HCT116 (cell line): ENCODE measurements at regions not wholly inside any gene's neighbourhood (a gene's known extent, or its start where the extent isn't known, plus 50 kb on each side); places are given as distances from the start of the nearest gene placed in this dataset.

Experiments
- ATAC-seq: fragments of 200-7000 bp; cut with Tn5 transposase; 2 replicates; pipeline ENCODE4 v1.9.1; 2020; ENCODE audit warnings: mild to moderate bottlenecking, moderate library complexity
- BruUV-seq: library from RNA; stranded (reverse); fragments of 400-500 nt; replicated peaks from 2 replicates; lab custom pipeline; 2021; lab: Mats Ljungman, UMichigan
- CTCF ChIA-PET: fragments of 300-600 bp; sonication (Branson Sonifier 250); formaldehyde crosslinking; loops from one replicate; lab custom pipeline; 2021; ENCODE audit warnings: antibody characterized with exemption; lab: Charles Lee
- POLR2A ChIA-PET: fragments of 300-600, 350-600 bp; sonication (Branson Sonifier 250); formaldehyde crosslinking; loops from one replicate; lab custom pipeline; 2021; ENCODE audit warnings: antibody characterized with exemption; lab: Charles Lee
- RAD21 ChIA-PET, 2 experiments: fragments of 300-600 bp; sonication (Branson Sonifier 250); formaldehyde crosslinking; loops; one replicate each; lab custom pipeline; 2023; ENCODE audit warnings: low total read pairs in 2 of 2; ENCODE audit not compliant: uncharacterized antibody in 2 of 2, unreplicated experiment in 2 of 2, low non-redundant PET in 1 of 2; lab: Charles Lee
- DNase-seq: peaks from one replicate; pipeline ENCODE4 v3.0.0-alpha.2; 2010; ENCODE audit warnings: low read depth, low spot score
- H2AFZ ChIP-seq: fragments of 200-600 bp; shearing (Covaris generic), sonication (generic); 2 replicates; pipeline ENCODE4 v1.6.1; 2017; ENCODE audit warnings: low read depth, mixed run types, mixed read lengths, antibody characterized with exemption, low read length; ENCODE audit not compliant: poor library complexity, severe bottlenecking
- H3K27ac ChIP-seq: 2 replicates; pipeline ENCODE4 v1.5.1; 2012; ENCODE audit warnings: low read depth, low read length
- H3K27me3 ChIP-seq: fragments of 200-600 bp; sonication (generic); 2 replicates; pipeline ENCODE4 v1.6.1; 2016; ENCODE audit warnings: mixed run types, low read length, mixed read lengths; ENCODE audit not compliant: insufficient read depth
- H3K36me3 ChIP-seq, 2 experiments: fragments of 200-500 bp in 1 of 2; fragments of 200-600 bp in 1 of 2; sonication (Bioruptor generic) in 1 of 2; sonication (generic) in 1 of 2; 2 replicates each; pipeline versions ENCODE4 v1.5.1 to v1.6.1; 2014 to 2016; ENCODE audit warnings: low read length in 2 of 2, inconsistent platforms in 1 of 2, mixed read lengths in 1 of 2, mixed run types in 1 of 2; ENCODE audit not compliant: insufficient read depth in 2 of 2, control insufficient read depth in 1 of 2
- H3K4me1 ChIP-seq, 2 experiments: fragments of 200-600 bp in 1 of 2; sonication (generic) in 1 of 2; 2 replicates each; pipeline versions ENCODE4 v1.5.1 to v1.6.1; 2012 to 2017; ENCODE audit warnings: low read length in 2 of 2, inconsistent platforms in 1 of 2, mild to moderate bottlenecking in 1 of 2, mixed read lengths in 1 of 2, mixed run types in 1 of 2, moderate library complexity in 1 of 2; ENCODE audit not compliant: insufficient read depth in 2 of 2, control insufficient read depth in 1 of 2
- H3K4me2 ChIP-seq: fragments of 200-600 bp; sonication (generic); 2 replicates; pipeline ENCODE4 v1.6.1; 2017; ENCODE audit warnings: mixed run types, low read length, mixed read lengths
- H3K4me3 ChIP-seq, 2 experiments: fragments of 200-600 bp in 1 of 2; sonication (generic) in 1 of 2; replicated peaks in 1 of 2; 2 replicates each; pipeline ENCODE4 v1.5.1; 2011 to 2016; ENCODE audit warnings: low read length in 2 of 2, control low read depth in 1 of 2, low read depth in 1 of 2, mild to moderate bottlenecking in 1 of 2, mixed read lengths in 1 of 2, mixed run types in 1 of 2
- H3K79me2 ChIP-seq: fragments of 200-600 bp; sonication (generic); 2 replicates; pipeline ENCODE4 v1.6.1; 2017; ENCODE audit warnings: mild to moderate bottlenecking, mixed run types, low read length, moderate library complexity, mixed read lengths; ENCODE audit not compliant: insufficient read depth
- H3K9ac ChIP-seq: fragments of 200-600 bp; sonication (generic); 2 replicates; pipeline ENCODE4 v1.6.1; 2016; ENCODE audit warnings: low read length, mixed read lengths
- H3K9me2 ChIP-seq: fragments of 200-600 bp; sonication (generic), shearing (Covaris generic); 2 replicates; pipeline ENCODE4 v1.6.1; 2017; ENCODE audit warnings: mixed run types, mild to moderate bottlenecking, moderate library complexity; ENCODE audit not compliant: insufficient read depth
- H3K9me3 ChIP-seq, 2 experiments: fragments of 200-500 bp in 1 of 2; fragments of 200-600 bp in 1 of 2; sonication (Bioruptor generic) in 1 of 2; sonication (generic) in 1 of 2; 2 replicates each; pipeline ENCODE4 v1.6.1; 2014 to 2017; ENCODE audit warnings: low read length in 2 of 2, mixed read lengths in 2 of 2, inconsistent platforms in 1 of 2, low read depth in 1 of 2, mild to moderate bottlenecking in 1 of 2, mixed run types in 1 of 2, moderate library complexity in 1 of 2; ENCODE audit not compliant: control insufficient read depth in 1 of 2, insufficient read depth in 1 of 2
- H4K20me1 ChIP-seq: fragments of 200-600 bp; sonication (generic), shearing (Covaris generic); 2 replicates; pipeline ENCODE4 v1.6.1; 2017; ENCODE audit warnings: mixed run types, mild to moderate bottlenecking, moderate library complexity; ENCODE audit not compliant: insufficient read depth
- CTCF ChIP-seq, 3 experiments: fragments of 200-600 bp in 1 of 3; sonication (generic) in 1 of 3; IDR thresholded peaks in 2 of 3; conservative IDR thresholded peaks in 1 of 3; 2 replicates each; pipeline ENCODE4 v1.5.1; 2012 to 2017; ENCODE audit warnings: low read depth in 2 of 3, low read length in 2 of 3, antibody characterized with exemption in 1 of 3, borderline replicate concordance in 1 of 3, control low read depth in 1 of 3, mild to moderate bottlenecking in 1 of 3, mixed read lengths in 1 of 3, mixed run types in 1 of 3, moderate library complexity in 1 of 3; ENCODE audit not compliant: insufficient read depth in 1 of 3
- EGR1 ChIP-seq: IDR thresholded peaks from 2 replicates; pipeline ENCODE4 v1.6.1; 2012; ENCODE audit warnings: low read depth
- ELF1 ChIP-seq: IDR thresholded peaks from 2 replicates; pipeline ENCODE4 v1.6.1; 2012; ENCODE audit warnings: low read depth, borderline replicate concordance
- JUND ChIP-seq: IDR thresholded peaks from 2 replicates; pipeline ENCODE4 v1.6.1; 2012
- POLR2A ChIP-seq: IDR thresholded peaks from 2 replicates; pipeline ENCODE4 v1.7.0; 2011; ENCODE audit warnings: borderline replicate concordance; ENCODE audit not compliant: insufficient read depth, insufficient read length; ENCODE audit errors: extremely low read depth
- POLR2AphosphoS5 ChIP-seq: IDR thresholded peaks from 2 replicates; pipeline ENCODE4 v1.6.1; 2011; ENCODE audit warnings: mild to moderate bottlenecking, low read depth, low read length, moderate library complexity
- REST ChIP-seq: IDR thresholded peaks from 2 replicates; pipeline ENCODE4 v1.6.1; 2012; ENCODE audit warnings: low read depth
- SIN3A ChIP-seq: IDR thresholded peaks from 2 replicates; pipeline ENCODE4 v1.6.1; 2012; ENCODE audit warnings: low read depth
- SRF ChIP-seq: IDR thresholded peaks from 2 replicates; pipeline ENCODE4 v1.6.1; 2012; ENCODE audit warnings: low read depth
- TCF7L2 ChIP-seq: IDR thresholded peaks from 2 replicates; pipeline ENCODE4 v1.7.0; 2011; ENCODE audit warnings: borderline replicate concordance, inconsistent platforms; ENCODE audit not compliant: insufficient read depth, insufficient read length; ENCODE audit errors: extremely low read depth
- YY1 ChIP-seq: IDR thresholded peaks from 2 replicates; pipeline ENCODE4 v1.6.1; 2011; ENCODE audit warnings: low read length, low read depth, moderate library complexity, mild to moderate bottlenecking; ENCODE audit not compliant: insufficient replicate concordance; ENCODE audit errors: extremely low read depth
- ZBTB33 ChIP-seq: IDR thresholded peaks from 2 replicates; pipeline ENCODE4 v1.6.1; 2011; ENCODE audit warnings: mild to moderate bottlenecking, low read length, moderate library complexity; ENCODE audit not compliant: insufficient replicate concordance; ENCODE audit errors: extremely low read depth
- ZFX ChIP-seq: fragments of 450-650 bp; IDR thresholded peaks from 2 replicates; pipeline ENCODE4 v1.6.1; 2017
- intact Hi-C: fragments of 100-400 bp; cut with micrococcal nuclease; formaldehyde crosslinking; loops from 2 replicates; pipeline ENCODE4 v1.10.0; 2022
- TF ChIP-seq, protein P1 (sequence below): IDR thresholded peaks from 2 replicates; pipeline ENCODE4 v1.6.1; 2012

- ChIA-PET CTCF (no interaction called here), RAD21 (no interaction called here), POLR2A (no interaction called here)
- H4K20me1 ChIP-seq = no peaks in the 10 kb centered on the region
- H3K27ac ChIP-seq = no peak overlapping the region
- H3K9me3 ChIP-seq = no peaks in the 10 kb centered on the region
- H3K9ac ChIP-seq = no peak overlapping the region
- no peaks in the 10 kb centered on the region for H3K4me1 ChIP-seq
- no peaks in the 10 kb centered on the region for H3K79me2 ChIP-seq
- no peak for DNase-seq
- no peaks in the 10 kb centered on the region for H3K9me2 ChIP-seq
- H3K4me3 ChIP-seq = no peak overlapping the region
- H3K27me3 ChIP-seq = no peaks in the 10 kb centered on the region
- H3K4me2 ChIP-seq = no peak overlapping the region
- TF ChIP-seq ELF1 = no peak
- TF ChIP-seq SIN3A = no peak
- no peak for TF ChIP-seq CTCF (IDR thresholded peaks at IDR 0.05 in 2 of 3, conservative IDR thresholded peaks at IDR 0.05 in 1 of 3; ENCODE audit: borderline replicate concordance in 1 of 3, insufficient read depth in 1 of 3, low read depth in 2 of 3, low read length in 2 of 3)
- TF ChIP-seq EGR1 = no peak
- TF ChIP-seq POLR2A = no peak
- no peak for TF ChIP-seq JUND
- no peak overlapping the region for H2AFZ ChIP-seq
- no peaks in the 10 kb centered on the region for H3K36me3 ChIP-seq
- no peak for ATAC-seq
- intact Hi-C loops = no loop called here
- BruUV-seq = no TSS peak
Measured at GRCh38 chr3:26081166-26081565, 291.3 kb downstream of the OXSM start.

- Histone ChIP-seq H3K9ac (no peak overlapping the region), H3K27me3 (no peaks in the 10 kb centered on the region), H3K4me1 (no peaks in the 10 kb centered on the region), H3K79me2 (no peaks in the 10 kb centered on the region), H3K9me3 (no peaks in the 10 kb centered on the region), H3K4me2 (no peak overlapping the region), H2AFZ (no peak overlapping the region), H3K9me2 (no peaks in the 10 kb centered on the region), H3K36me3 (no peaks in the 10 kb centered on the region), H3K27ac (no peak overlapping the region), H4K20me1 (no peaks in the 10 kb centered on the region), H3K4me3 (no peak overlapping the region)
- ChIA-PET POLR2A (no interaction called here), RAD21 (no interaction called here), CTCF (no interaction called here)
- DNase-seq = no peak
- ATAC-seq = no peak
- intact Hi-C loops = no loop called here
- no TSS peak for BruUV-seq
- no peak for TF ChIP-seq ZBTB33
- TF ChIP-seq SRF = no peak
- TF ChIP-seq TCF7L2 = no peak
- no peak for TF ChIP-seq JUND
- TF ChIP-seq YY1 = no peak
- TF ChIP-seq ELF1 = no peak
- no peak for TF ChIP-seq REST
- TF ChIP-seq, protein P1, sequence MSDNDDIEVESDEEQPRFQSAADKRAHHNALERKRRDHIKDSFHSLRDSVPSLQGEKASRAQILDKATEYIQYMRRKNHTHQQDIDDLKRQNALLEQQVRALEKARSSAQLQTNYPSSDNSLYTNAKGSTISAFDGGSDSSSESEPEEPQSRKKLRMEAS = no peak
- TF ChIP-seq ZFX = no peak
- no peak for TF ChIP-seq SIN3A
- TF ChIP-seq POLR2AphosphoS5 = no peak
Measured at GRCh38 chr3:26081806-26082205, 291.9 kb downstream of the OXSM start.
